H1 (cell line): ENCODE measurements at regions not wholly inside any gene's neighbourhood (a gene's known extent, or its start where the extent isn't known, plus 50 kb on each side); places are given as distances from the start of the nearest gene placed in this dataset.

Experiments
- BCL11A ChIP-seq, 2 experiments: IDR thresholded peaks; one replicate each; pipeline ENCODE4 v1.6.1; 2011; ENCODE audit warnings: low read depth in 2 of 2, low read length in 2 of 2, mild to moderate bottlenecking in 2 of 2
- CHD2 ChIP-seq: IDR thresholded peaks from 2 replicates; pipeline ENCODE4 v1.6.1; 2012; ENCODE audit warnings: low read length, improper control_type of control experiment
- EP300 ChIP-seq, 2 experiments: IDR thresholded peaks; 1 replicate in 1 of 2; 2 replicates in 1 of 2; pipeline ENCODE4 v1.6.1; 2011 to 2012; ENCODE audit warnings: low read depth in 2 of 2, low read length in 2 of 2, mild to moderate bottlenecking in 2 of 2, borderline replicate concordance in 1 of 2, inconsistent platforms in 1 of 2, moderate library complexity in 1 of 2
- KDM5A ChIP-seq: fragments of 200-600 bp; IDR thresholded peaks from 2 replicates; pipeline ENCODE4 v1.7.1; 2012; ENCODE audit warnings: mild to moderate bottlenecking, low read length, inconsistent platforms, mixed read lengths
- NRF1 ChIP-seq: IDR thresholded peaks from 2 replicates; pipeline ENCODE4 v1.6.1; 2011; ENCODE audit warnings: mild to moderate bottlenecking, low read depth, low read length, improper control_type of control experiment
- POLR2A ChIP-seq, 2 experiments: IDR thresholded peaks; 1 replicate in 1 of 2; 2 replicates in 1 of 2; pipeline ENCODE4 v1.6.1; 2011; ENCODE audit warnings: low read depth in 2 of 2, low read length in 2 of 2, mild to moderate bottlenecking in 2 of 2; ENCODE audit errors: control extremely low read depth in 1 of 2
- POLR2AphosphoS5 ChIP-seq: IDR thresholded peaks from 2 replicates; pipeline ENCODE4 v1.6.1; 2011; ENCODE audit warnings: low read depth, low read length
- RAD21 ChIP-seq, 2 experiments: IDR thresholded peaks in 1 of 2; conservative IDR thresholded peaks in 1 of 2; 2 replicates each; pipeline ENCODE4 v1.6.1; 2011; ENCODE audit warnings: low read depth in 2 of 2, low read length in 2 of 2, improper control_type of control experiment in 1 of 2, inconsistent platforms in 1 of 2, mild to moderate bottlenecking in 1 of 2, moderate library complexity in 1 of 2
- RNF2 ChIP-seq: fragments of 200-900, 300-1000 bp; sonication (generic); IDR thresholded peaks from 2 replicates; pipeline ENCODE4 v1.7.1; 2016; ENCODE audit warnings: borderline replicate concordance, low read depth, mild to moderate bottlenecking, antibody characterized with exemption, low read length; ENCODE audit not compliant: poor library complexity, severe bottlenecking; ENCODE audit errors: missing control alignments
- SIN3A ChIP-seq, 2 experiments: IDR thresholded peaks in 1 of 2; conservative IDR thresholded peaks in 1 of 2; 2 replicates each; pipeline ENCODE4 v1.6.1; 2011 to 2012; ENCODE audit warnings: low read length in 2 of 2, improper control_type of control experiment in 1 of 2, low read depth in 1 of 2, mild to moderate bottlenecking in 1 of 2
- ZNF274 ChIP-seq: IDR thresholded peaks from 2 replicates; pipeline ENCODE4 v1.7.0; 2012; ENCODE audit warnings: low read length, borderline replicate concordance; ENCODE audit errors: extremely low read depth
- TF ChIP-seq, protein P1 (sequence below), 3 experiments: IDR thresholded peaks; 1 replicate in 2 of 3; 2 replicates in 1 of 3; pipeline versions ENCODE4 v1.5.1 to v1.6.1; 2011; ENCODE audit warnings: low read length in 3 of 3, mild to moderate bottlenecking in 3 of 3, inconsistent platforms in 2 of 3, low read depth in 1 of 3, moderate library complexity in 1 of 3; ENCODE audit not compliant: insufficient read depth in 1 of 3; ENCODE audit errors: control extremely low read depth in 1 of 3
- TF ChIP-seq, protein P2 (sequence below): IDR thresholded peaks from 2 replicates; pipeline ENCODE4 v1.6.1; 2011; ENCODE audit warnings: low read length, improper control_type of control experiment
- TF ChIP-seq, protein P3 (sequence below): IDR thresholded peaks from 2 replicates; pipeline ENCODE4 v1.6.1; 2012; ENCODE audit warnings: inconsistent platforms

DNA sequence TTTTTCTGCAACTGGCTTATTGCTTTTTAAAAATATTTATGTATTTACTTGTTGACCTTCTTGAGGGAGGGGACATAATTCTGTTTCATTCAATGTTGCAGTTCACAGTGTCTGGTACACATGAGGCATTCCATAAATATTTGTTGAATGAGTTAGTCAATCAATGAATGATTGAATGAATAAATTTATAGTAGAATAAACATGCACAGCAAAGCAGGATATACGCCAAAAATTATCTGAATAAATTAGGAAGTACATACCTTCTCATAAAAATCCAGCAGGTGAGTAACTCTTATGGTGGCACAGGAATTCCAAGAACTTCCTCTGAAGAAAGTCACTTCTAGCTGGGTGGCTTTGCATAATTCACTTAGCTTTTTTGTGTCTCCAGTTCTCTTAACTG, 469.4 kb upstream of the ATP11B start:
- TF ChIP-seq SIN3A (conservative IDR thresholded peaks at IDR 0.05 in 1 of 2, IDR thresholded peaks at IDR 0.05 in 1 of 2; ENCODE audit: low read depth in 1 of 2, low read length in 2 of 2) (no peak), ZNF274 (no peak), POLR2AphosphoS5 (no peak), POLR2A (IDR thresholded peaks at IDR 0.05; ENCODE audit: control extremely low read depth in 1 of 2, low read depth in 2 of 2, low read length in 2 of 2) (no peak), NRF1 (no peak), EP300 (IDR thresholded peaks at IDR 0.05; ENCODE audit: borderline replicate concordance in 1 of 2, low read depth in 2 of 2, low read length in 2 of 2) (no peak), CHD2 (no peak), BCL11A (IDR thresholded peaks at IDR 0.05; ENCODE audit: low read depth in 2 of 2, low read length in 2 of 2) (no peak), RAD21 (IDR thresholded peaks at IDR 0.05 in 1 of 2, conservative IDR thresholded peaks at IDR 0.05 in 1 of 2; ENCODE audit: low read depth in 2 of 2, low read length in 2 of 2) (no peak), KDM5A (no peak), RNF2 (no peak)
- TF ChIP-seq, protein P1, sequence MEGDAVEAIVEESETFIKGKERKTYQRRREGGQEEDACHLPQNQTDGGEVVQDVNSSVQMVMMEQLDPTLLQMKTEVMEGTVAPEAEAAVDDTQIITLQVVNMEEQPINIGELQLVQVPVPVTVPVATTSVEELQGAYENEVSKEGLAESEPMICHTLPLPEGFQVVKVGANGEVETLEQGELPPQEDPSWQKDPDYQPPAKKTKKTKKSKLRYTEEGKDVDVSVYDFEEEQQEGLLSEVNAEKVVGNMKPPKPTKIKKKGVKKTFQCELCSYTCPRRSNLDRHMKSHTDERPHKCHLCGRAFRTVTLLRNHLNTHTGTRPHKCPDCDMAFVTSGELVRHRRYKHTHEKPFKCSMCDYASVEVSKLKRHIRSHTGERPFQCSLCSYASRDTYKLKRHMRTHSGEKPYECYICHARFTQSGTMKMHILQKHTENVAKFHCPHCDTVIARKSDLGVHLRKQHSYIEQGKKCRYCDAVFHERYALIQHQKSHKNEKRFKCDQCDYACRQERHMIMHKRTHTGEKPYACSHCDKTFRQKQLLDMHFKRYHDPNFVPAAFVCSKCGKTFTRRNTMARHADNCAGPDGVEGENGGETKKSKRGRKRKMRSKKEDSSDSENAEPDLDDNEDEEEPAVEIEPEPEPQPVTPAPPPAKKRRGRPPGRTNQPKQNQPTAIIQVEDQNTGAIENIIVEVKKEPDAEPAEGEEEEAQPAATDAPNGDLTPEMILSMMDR (IDR thresholded peaks at IDR 0.05; ENCODE audit: control extremely low read depth in 1 of 3, insufficient read depth in 1 of 3, low read depth in 1 of 3, low read length in 3 of 3) = no peak
- TF ChIP-seq, protein P2, sequence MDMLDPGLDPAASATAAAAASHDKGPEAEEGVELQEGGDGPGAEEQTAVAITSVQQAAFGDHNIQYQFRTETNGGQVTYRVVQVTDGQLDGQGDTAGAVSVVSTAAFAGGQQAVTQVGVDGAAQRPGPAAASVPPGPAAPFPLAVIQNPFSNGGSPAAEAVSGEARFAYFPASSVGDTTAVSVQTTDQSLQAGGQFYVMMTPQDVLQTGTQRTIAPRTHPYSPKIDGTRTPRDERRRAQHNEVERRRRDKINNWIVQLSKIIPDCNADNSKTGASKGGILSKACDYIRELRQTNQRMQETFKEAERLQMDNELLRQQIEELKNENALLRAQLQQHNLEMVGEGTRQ = no peak
- TF ChIP-seq, protein P3, sequence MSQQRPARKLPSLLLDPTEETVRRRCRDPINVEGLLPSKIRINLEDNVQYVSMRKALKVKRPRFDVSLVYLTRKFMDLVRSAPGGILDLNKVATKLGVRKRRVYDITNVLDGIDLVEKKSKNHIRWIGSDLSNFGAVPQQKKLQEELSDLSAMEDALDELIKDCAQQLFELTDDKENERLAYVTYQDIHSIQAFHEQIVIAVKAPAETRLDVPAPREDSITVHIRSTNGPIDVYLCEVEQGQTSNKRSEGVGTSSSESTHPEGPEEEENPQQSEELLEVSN = no peak
